Mesothelial cell of epicardium (in vitro differentiated cells): ENCODE measurements at regions not wholly inside any gene's neighbourhood (a gene's known extent, or its start where the extent isn't known, plus 50 kb on each side); places are given as distances from the start of the nearest gene placed in this dataset.
A peak's percentile ranks its signal among the peaks of the same experiment; 100 is the strongest.

ENCODE experiments used
- DNase-seq, 2 experiments: peaks; one replicate each; pipeline ENCODE4 v3.0.0; 2021; ENCODE audit warnings: low spot score in 2 of 2; ENCODE audit not compliant: unreplicated experiment in 2 of 2
- H3K27ac Mint-ChIP-seq: 2 replicates; pipeline ENCODE4 v1.8.0; 2021; ENCODE audit warnings: mixed read lengths
- H3K27me3 Mint-ChIP-seq: 2 replicates; pipeline ENCODE4 v1.8.0; 2021; ENCODE audit warnings: low read depth, mixed read lengths
- H3K36me3 Mint-ChIP-seq: 2 replicates; pipeline ENCODE4 v1.8.0; 2021; ENCODE audit warnings: mixed read lengths
- H3K4me1 Mint-ChIP-seq: 2 replicates; pipeline ENCODE4 v1.8.0; 2021; ENCODE audit warnings: mixed read lengths
- H3K4me3 Mint-ChIP-seq: 2 replicates; pipeline ENCODE4 v1.8.0; 2021; ENCODE audit warnings: mild to moderate bottlenecking, moderate library complexity, mixed read lengths
- H3K9me3 Mint-ChIP-seq: 2 replicates; pipeline ENCODE4 v1.8.0; 2021; ENCODE audit warnings: mixed read lengths
- CTCF ChIP-seq: fragments of 200-600 bp; sonication (generic); IDR thresholded peaks from one replicate; pipeline ENCODE4 v1.5.0; 2021; ENCODE audit warnings: antibody characterized with exemption; ENCODE audit not compliant: unreplicated experiment

GRCh38 chr7:97503367-97504094 is 228.4 kb upstream of the TAC1 start:
- Mint-ChIP-seq H3K9me3 (no peaks in the 10 kb centered on the region), H3K36me3 (no peaks in the 10 kb centered on the region), H3K27ac (no peak overlapping the region), H3K4me3 (no peak overlapping the region), H3K4me1 (no peaks in the 10 kb centered on the region), H3K27me3 (peaks cover 20% of the 10 kb centered on the region)
- DNase-seq, result no peak
- no peak for TF ChIP-seq CTCF

DNA sequence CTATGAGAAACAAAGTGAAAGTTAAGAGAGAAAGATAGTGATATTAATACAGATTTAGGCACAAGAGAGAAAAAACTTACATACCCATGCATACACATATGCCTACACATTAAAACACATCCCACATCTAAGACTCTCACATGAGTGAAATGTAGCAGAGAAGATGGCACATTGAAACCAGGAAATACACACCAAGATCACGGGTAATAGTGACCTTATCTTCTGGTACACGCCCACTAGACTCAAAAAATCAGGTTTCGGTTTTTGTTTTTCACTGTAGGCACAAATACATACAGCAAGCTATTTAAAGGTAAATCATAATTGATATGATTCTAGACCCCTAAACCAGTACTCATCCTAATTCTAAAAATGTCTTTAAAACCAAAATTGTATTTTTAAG is 225.2 kb upstream of the TAC1 start:
- DNase-seq, result no peak
- Mint-ChIP-seq H3K36me3 (no peaks in the 10 kb centered on the region), H3K27ac (no peak overlapping the region), H3K4me3 (no peak overlapping the region), H3K27me3 (peaks cover 10% of the 10 kb centered on the region), H3K9me3 (no peaks in the 10 kb centered on the region), H3K4me1 (peaks cover 2% of the 10 kb centered on the region)
- TF ChIP-seq CTCF, result no peak

DNA sequence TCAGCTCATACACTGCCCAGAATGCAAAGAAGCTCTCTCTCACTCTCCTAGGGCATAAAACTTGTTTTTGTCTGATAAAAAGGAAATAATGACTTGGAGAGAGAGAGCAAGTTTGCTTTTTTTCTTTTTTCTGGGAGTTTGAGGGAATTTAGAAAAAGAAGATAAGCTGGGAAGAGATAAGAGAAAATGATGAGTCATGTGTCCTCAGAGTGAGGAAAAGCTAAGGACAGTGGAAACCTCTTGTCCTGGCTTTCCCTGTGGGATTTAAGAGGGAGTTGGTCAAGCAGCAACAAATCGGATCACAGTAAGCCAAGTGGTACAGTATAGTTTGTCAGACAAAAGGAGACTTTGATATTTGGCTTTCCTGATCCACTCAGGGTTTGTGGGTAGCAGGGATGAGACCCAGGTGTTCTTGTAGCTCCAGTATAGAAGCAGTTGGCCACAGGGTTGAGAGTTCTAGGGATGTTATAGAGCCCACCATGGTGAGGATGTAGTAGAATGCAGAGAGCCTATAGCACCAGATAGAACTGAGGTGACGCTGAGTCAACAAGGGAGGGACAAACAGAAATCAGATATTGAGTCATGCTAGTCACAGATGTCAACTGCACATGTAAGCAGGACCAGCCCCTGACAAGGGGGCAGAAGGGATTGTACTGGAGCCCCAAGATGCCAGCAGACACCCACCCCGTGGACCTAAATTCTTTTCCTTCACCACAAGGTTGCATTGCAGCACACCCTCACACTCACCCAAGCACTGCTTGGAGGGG is 219.3 kb upstream of the TAC1 start:
- Mint-ChIP-seq H3K27me3 (peaks cover 29% of the 10 kb centered on the region), H3K4me1 (peaks cover 12% of the 10 kb centered on the region), H3K9me3 (no peaks in the 10 kb centered on the region), H3K4me3 (no peak overlapping the region), H3K36me3 (no peaks in the 10 kb centered on the region), H3K27ac (peak overlapping the region; percentile 0)
- no peak for DNase-seq
- no peak for TF ChIP-seq CTCF

DNA sequence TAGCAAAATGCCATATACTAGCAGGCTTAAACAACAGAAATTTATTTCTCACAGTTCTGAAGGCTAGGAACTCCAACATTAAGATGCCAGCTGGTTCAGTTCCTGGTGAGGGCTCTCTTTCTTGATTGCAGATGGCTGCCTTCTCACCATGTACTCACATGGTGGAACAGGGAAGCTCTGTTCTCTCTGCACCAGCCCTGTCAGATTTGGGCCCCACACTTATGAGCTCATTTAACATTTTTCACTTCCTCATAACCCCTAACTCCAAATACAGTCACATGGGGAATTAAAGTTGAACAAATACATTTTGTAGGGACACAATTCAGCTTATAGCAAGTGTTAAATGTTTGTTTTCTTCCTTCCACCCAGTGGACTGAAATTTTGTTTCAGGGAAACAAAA is 218.6 kb upstream of the TAC1 start:
- TF ChIP-seq CTCF, result no peak
- no peak overlapping the region for H3K4me3 Mint-ChIP-seq
- no peaks in the 10 kb centered on the region for H3K36me3 Mint-ChIP-seq
- H3K27me3 Mint-ChIP-seq, result peaks cover 36% of the 10 kb centered on the region
- no peak for DNase-seq
- H3K4me1 Mint-ChIP-seq, result peaks cover 12% of the 10 kb centered on the region
- H3K9me3 Mint-ChIP-seq, result no peaks in the 10 kb centered on the region
- H3K27ac Mint-ChIP-seq, result no peak overlapping the region

- no peaks in the 10 kb centered on the region for H3K36me3 Mint-ChIP-seq
These were observed 190.7 kb upstream of the TAC1 start for GRCh38 chr7:97541188-97541587.

More at GRCh38 chr7:97541188-97541587, 190.7 kb upstream of the TAC1 start:
- Mint-ChIP-seq H3K4me1 (no peaks in the 10 kb centered on the region), H3K9me3 (peaks cover 10% of the 10 kb centered on the region), H3K4me3 (no peak overlapping the region), H3K27me3 (peaks cover 6% of the 10 kb centered on the region), H3K27ac (no peak overlapping the region)
- no peak for TF ChIP-seq CTCF
- DNase-seq, result no peak
